Neural progenitor cell (in vitro differentiated cells): ENCODE measurements at regions not wholly inside any gene's neighbourhood (a gene's known extent, or its start where the extent isn't known, plus 50 kb on each side); places are given as distances from the start of the nearest gene placed in this dataset.

Experiments
- CTCF ChIP-seq: fragments of 200-600 bp; sonication (generic); IDR thresholded peaks from 2 replicates; pipeline ENCODE4 v1.5.1; 2017; ENCODE audit warnings: antibody characterized with exemption, mild to moderate bottlenecking
- EZH2 ChIP-seq: fragments of 200-600 bp; sonication (generic); IDR thresholded peaks from 2 replicates; pipeline ENCODE4 v1.6.1; 2017; ENCODE audit warnings: antibody characterized with exemption, mild to moderate bottlenecking, moderate library complexity
- EZH2phosphoT487 ChIP-seq: fragments of 200-600 bp; sonication (generic); IDR thresholded peaks from 2 replicates; pipeline ENCODE4 v1.6.1; 2017; ENCODE audit warnings: antibody characterized with exemption

- no peak for TF ChIP-seq CTCF
- TF ChIP-seq EZH2: no peak
- TF ChIP-seq EZH2phosphoT487: no peak
Observed at GRCh38 chr13:30829833-30830637, 76.0 kb upstream of the MEDAG start.
